HG03354 (cell line): ENCODE measurements at regions not wholly inside any gene's neighbourhood (a gene's known extent, or its start where the extent isn't known, plus 50 kb on each side); places are given as distances from the start of the nearest gene placed in this dataset.
"Not testable (repeated sequence)": the region's sequence is repeated elsewhere in the genome, so short reads cannot be mapped to it uniquely, and the experiment has no call there.

ENCODE experiments used
- ATAC-seq: cut with Tn5 transposase; IDR thresholded peaks from one replicate; pipeline ENCODE4 v1.9.1; 2021; ENCODE audit warnings: mild to moderate bottlenecking; ENCODE audit not compliant: unreplicated experiment, poor library complexity, severe bottlenecking

DNA sequence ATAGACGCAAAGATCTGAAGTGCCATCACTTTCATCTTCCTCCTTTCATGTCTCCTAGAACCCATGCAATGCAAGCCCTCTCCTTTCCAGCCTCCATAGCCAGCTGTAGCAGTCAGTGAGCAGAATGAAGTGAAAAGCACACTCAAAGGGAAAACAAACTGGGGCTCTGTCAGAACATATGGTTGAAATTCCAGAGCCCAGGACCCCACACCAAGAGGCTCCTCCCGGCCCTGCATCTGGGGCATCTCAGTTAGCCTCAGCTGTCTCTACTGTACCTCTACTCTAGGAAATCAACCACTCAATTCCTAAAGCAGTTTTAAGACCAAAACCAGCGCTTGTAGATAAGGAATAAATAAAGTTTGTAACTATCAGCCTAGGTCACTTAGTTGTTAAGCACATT is 73.8 kb upstream of the P3H2 start:
- no peak for ATAC-seq

DNA sequence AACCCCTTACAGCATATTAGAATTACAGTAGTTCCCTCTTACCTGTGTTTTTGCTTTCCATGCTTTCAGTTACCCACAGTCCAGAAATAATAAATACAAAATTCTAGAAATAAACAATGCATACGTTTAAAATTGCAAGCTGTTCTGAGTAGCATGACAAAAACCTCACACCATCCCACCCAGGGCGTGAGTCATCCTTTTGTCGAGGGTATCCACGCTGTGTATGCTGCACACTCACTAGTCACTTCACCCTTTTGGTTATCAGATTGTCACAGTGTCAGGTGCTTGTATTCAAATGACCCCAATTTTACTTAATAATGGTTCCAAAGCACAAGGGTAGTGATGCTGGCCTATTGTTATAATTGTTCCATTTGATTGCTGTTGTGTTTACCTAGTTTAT is 72.5 kb upstream of the P3H2 start:
- no peak for ATAC-seq

DNA sequence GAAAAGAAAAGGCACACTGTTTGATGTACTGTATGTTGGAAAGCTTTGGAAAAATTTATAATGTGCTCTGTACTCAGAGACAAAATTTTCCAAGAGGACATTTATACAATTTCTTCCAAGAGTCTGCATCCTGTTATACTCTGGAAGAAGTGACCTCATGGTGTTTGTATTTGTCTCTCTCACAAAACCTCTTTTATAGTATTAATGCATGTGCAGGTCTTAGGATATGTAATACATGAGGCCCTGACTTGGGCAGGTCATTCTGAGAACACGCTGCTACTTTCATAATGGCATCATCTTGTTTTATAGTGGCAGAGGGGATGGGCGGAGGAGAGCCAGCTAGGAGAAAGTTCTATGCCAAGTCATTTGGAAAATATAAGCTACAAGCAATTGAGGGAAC is 72.0 kb upstream of the P3H2 start:
- no peak for ATAC-seq

DNA sequence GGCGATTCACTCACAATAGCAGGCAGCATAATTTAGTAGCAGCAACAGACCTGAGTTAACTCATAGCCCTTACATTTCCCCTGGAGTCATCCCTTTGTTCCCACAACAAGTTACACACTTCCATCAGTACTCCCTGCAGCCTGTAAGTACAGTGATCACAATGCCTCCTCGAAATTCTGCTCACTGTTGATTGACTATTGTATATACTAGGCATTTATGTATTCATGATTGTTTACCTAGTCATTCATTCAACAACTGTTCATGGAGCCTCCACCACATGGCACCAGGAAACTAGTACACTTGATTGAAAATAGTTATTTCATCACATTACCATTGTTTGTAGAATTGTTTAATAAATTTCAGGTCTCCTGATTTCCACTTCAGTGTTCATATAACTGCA is 71.4 kb upstream of the P3H2 start:
- ATAC-seq: no peak

DNA sequence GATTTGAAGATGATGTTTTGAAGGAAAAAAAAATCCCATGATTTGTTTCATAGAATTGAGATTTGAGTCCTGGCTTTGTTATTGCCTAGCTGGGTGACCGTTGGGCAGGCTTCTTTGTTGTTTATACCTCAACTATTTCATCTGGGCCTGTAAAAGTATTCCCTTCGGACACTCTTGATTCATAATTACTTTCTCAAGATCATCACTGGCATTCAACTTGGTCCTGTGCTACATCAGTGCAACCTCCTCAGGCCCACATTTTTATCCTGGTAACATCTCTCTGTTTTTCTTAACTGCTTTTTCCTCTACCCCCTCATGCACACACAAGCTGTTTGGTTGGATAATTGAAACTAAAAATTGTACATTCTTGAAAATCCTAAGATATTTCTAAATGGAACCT is 67.5 kb upstream of the P3H2 start:
- no peak for ATAC-seq

DNA sequence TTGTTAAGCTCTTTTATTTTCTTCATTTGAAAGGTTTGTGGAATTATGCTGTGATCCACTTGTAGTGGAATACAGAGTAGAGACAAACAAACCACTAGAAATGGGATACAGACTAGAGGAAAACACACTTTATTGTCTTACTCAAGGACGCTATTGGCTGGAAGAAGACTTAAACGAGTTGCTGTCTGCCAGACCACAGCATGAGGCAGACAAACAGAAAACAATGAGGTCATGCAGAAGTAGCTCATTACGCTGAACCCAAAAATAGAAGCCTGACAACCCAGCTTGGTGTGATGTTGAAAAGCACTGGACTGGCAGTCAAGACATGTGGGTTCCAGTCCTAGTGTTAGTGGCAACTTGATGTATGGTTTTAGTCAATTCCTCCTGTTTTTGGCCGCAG is 62.4 kb upstream of the P3H2 start:
- no peak for ATAC-seq

DNA sequence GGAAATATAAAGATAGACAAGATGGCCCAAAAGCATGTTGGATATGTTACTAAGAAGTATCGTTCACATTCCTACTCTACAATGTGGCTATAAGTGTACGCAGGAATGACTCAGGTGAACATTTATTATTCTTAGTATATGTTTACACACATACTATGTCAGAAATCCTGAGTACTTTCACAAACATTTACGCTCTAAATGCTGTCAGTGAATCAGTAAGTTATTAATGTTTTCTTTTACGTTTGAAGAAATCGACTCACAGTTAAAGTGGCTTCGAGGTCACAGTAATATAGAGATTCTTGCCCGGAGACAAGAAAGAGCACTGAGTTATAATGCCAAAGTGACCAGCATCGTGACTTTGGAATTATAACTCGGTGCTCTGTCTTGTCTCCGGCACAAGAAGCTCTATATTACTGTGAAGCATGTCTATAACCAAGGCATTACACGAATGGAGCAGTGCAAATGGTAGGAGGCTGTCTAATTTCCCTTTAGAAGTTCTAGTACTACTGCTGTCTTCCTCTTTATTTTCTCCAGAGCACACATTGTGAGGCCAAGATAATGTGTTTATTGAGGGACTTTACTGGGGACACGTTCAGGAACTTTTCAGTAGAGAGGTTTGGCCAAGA is 61.8 kb upstream of the P3H2 start:
- no peak for ATAC-seq

DNA sequence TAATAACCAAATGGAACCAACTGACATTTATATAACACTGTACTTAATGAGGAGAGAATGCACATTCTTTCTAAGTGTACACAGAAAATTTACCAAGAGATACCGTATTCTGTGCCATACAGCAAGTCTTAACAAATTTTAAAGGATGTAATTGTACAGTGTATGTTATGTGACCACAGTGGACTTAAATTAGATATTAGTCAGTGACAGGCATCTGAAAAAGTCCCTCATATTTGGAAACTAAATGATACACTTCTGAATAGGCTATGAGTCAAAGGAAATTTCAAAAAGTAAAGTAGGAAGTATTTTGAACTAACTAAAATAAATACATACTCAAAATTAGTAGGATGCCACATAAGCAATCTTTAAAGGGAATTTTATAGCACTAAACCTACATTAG is 59.6 kb upstream of the P3H2 start:
- ATAC-seq: no peak

DNA sequence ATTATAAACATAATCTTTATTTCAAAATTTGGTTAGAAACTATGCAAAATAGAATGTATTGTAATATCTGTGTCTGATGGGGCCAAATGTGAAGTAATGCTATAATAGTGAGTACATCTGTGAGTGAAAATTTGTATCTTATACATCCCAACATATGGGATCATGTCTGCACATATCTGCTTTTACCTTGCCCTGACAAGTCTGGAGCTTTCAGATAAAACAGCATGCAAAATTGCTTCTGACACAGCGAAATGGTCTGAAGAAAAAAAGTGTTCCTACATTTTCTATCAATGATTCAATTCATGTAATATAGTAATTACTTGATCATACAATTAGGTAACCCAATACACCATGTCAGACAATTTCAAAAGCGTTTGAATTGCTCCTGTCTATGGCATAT is 58.1 kb upstream of the P3H2 start:
- ATAC-seq: no peak

DNA sequence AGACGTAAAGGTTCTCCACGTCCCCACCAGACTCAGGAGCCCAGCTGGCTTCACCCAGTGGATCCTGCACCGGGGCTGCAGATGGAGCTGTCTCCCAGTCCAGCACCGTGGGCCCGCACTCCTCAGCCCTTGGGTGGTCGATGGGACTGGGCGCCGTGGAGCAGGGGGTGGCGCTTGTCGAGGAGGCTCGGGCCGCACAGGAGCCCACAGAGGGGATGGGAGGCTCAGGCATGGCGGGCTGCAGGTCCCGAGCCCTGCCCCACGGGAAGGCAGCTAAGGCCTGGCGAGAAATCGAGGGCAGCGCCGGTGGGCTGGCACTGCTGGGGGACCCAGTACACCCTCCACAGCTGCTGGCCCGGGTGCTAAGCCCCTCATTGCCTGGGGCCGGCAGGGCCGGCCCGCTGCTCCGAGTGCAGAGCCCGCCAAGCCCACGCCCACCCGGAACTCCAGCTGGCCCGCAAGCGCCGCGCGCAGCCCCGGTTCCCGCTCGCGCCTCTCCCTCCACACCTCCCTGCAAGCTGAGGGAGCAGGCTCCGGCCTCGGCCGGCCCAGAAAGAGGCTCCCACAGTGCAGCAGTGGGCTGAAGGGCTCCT is 56.3 kb upstream of the P3H2 start:
- ATAC-seq: not testable (repeated sequence)

DNA sequence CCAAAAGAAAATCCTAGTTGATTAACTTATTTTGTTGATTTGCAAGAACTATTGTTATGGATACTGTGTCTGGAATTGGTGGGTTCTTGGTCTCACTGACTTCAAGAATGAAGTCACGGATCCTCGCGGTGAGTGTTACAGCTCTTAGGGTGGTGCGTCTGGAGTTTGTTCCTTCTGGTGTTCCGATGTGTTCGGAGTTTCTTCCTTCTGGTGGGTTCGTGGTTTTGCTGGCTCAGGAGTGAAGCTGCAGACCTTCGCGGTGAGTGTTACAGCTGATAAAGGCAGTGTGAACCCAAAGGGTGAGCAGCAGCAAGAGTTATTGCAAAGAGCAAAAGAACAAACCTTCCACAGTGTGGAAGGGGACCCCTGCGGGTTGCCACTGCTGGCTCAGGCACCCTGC is 55.4 kb upstream of the P3H2 start:
- not testable (repeated sequence) for ATAC-seq

DNA sequence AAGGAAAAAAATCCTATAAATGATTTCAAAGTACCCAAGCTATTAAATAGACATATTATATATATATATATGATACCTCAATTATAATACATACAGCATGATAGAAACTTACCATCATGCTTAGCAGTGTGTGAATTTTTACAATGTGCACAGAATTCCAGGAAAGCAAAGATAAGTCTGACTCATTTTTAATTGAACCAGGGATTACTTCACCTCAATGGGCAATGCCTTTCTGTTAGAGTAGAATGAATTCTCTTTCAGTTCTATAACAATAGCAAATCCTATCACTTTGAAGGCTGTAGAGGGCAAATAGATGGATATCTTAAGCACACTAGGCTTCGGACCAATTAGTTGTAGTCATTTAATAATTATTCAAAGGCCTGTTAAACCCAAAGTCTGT is 54.8 kb upstream of the P3H2 start:
- no peak for ATAC-seq

DNA sequence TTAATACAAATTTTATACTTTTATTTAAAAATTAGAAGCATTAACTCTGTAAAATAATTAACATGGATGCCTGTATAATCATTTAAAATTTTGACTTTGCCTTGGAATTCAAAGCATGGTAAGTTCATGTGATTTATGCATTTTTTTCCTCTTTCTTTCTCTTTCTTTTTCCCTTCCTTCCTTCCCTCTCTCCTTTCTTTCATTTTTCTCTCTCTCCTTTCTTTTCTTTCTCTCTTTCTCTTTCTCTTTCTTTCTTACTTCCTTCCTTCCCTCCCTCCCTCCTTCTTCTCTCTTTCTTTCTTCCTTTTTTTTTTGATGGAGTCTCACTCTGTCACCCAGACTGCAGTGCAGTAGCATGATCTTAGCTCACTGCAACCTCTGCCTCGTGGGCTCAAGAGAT is 53.8 kb upstream of the P3H2 start:
- ATAC-seq: no peak

DNA sequence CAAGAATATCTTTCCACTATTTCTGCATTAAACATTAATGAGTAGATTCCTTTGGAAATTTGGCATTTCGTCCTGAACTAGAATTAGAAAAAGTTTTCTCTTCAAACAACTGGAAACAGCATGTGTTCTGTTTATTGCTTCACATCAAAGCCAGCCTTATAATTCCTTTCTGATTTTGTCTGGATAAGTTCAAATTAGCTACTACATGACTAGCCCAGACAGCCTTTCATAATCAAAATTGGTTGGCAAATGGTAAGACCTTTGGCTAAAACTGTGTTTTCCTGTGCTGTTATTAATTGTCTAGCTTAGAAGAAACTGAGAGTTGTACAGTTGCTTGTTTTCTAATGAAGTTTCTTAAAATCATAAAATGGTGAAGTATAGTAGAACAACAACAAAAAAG is 52.7 kb upstream of the P3H2 start:
- no peak for ATAC-seq

DNA sequence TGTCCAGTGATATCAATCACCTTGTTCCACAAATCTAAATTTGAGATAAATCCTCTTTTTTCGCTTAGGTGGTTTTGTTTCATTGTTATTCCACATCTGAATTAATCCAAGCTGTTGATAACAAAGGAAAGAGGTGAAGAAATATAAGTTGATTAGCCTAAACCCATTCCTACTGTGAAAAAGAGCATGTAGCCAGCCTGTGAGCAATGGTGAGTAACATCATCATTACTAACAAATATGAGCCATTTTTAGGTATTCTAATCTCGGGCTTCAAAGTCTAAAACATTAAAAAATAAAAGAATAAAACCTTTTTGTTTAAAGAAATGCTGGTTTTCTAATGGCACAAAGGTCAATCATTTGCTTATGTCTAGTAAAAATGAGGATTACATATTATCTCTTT is 52.1 kb upstream of the P3H2 start:
- no peak for ATAC-seq
